ENCODE measurements at regions not wholly inside any gene's neighbourhood (a gene's known extent, or its start where the extent isn't known, plus 50 kb on each side); places are given as distances from the start of the nearest gene placed in this dataset.

DNA sequence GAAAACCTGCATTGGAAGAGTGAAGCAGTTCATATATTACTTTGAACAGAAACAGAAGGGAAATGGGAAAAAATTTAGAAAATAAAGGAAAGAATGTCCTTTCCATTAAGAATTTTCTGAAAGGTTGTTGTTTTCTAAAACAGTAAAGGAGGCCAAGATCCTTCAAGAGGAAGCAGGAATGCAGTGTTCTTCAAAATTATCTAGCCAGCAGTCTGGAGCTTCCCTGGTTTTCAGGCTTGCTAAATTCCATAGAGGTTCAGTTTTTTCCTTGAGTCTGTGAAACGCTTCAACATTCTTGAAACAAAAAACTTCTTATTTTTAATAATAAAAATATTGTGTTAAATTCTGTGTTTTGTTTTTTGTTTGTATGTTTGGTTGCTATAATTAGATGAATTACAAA lies 189.0 kb upstream of the ANO3 start:
- no peak for DNase-seq (ENCODE audit: low read depth)
- TF ChIP-seq CTCF (IDR thresholded peaks at IDR 0.05; ENCODE audit: insufficient read depth, low read depth, low read length, missing control alignments) = no peak
- H3K4me3 ChIP-seq (ENCODE audit: low read length) = no peak overlapping the region

GRCh38 chr11:26143566-26144290 lies 188.2 kb upstream of the ANO3 start:
- H3K4me3 ChIP-seq (ENCODE audit: low read length) = no peak overlapping the region
- no peak for TF ChIP-seq CTCF (IDR thresholded peaks at IDR 0.05; ENCODE audit: insufficient read depth, low read depth, low read length, missing control alignments)
- DNase-seq (ENCODE audit: low read depth) = peak; percentile 37

- TF ChIP-seq CTCF (IDR thresholded peaks at IDR 0.05; ENCODE audit: insufficient read depth, low read depth, low read length, missing control alignments) = no peak
- H3K4me3 ChIP-seq (ENCODE audit: low read length) = no peak overlapping the region
- no peak for DNase-seq (ENCODE audit: low read depth)
These were observed 187.6 kb upstream of the ANO3 start for GRCh38 chr11:26144291-26144690.

GRCh38 chr11:26144911-26145310 lies 187.0 kb upstream of the ANO3 start:
- TF ChIP-seq CTCF (IDR thresholded peaks at IDR 0.05; ENCODE audit: insufficient read depth, low read depth, low read length, missing control alignments) = no peak
- DNase-seq (ENCODE audit: low read depth) = no peak
- H3K4me3 ChIP-seq (ENCODE audit: low read length) = no peak overlapping the region

DNA sequence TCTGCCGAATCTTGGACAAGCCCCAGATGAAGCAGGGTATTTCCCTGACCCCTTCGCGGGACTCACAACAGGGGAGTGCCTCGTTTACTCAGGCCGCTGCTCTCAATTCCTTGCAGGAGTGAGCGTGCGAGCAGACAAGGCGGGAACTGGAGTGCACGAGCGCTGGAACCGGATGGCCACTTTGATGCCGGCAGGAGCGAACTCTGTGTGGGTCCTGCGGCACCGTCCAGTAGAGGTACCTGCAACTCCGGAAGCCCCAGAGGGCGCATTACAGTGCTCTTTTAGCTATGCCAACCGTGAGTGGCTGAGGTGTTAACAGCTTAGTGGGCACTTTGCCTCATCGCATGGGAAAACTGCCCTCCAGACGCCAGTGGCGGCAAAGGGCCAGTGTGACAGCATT lies 182.3 kb upstream of the ANO3 start:
- DNase-seq (ENCODE audit: low read depth) = no peak
- no peak overlapping the region for H3K4me3 ChIP-seq (ENCODE audit: low read length)
- no peak for TF ChIP-seq CTCF (IDR thresholded peaks at IDR 0.05; ENCODE audit: insufficient read depth, low read depth, low read length, missing control alignments)

GRCh38 chr11:26150031-26150430 lies 181.9 kb upstream of the ANO3 start:
- no peak for DNase-seq (ENCODE audit: low read depth)
- TF ChIP-seq CTCF (IDR thresholded peaks at IDR 0.05; ENCODE audit: insufficient read depth, low read depth, low read length, missing control alignments) = no peak
- H3K4me3 ChIP-seq (ENCODE audit: low read length) = no peak overlapping the region

DNA sequence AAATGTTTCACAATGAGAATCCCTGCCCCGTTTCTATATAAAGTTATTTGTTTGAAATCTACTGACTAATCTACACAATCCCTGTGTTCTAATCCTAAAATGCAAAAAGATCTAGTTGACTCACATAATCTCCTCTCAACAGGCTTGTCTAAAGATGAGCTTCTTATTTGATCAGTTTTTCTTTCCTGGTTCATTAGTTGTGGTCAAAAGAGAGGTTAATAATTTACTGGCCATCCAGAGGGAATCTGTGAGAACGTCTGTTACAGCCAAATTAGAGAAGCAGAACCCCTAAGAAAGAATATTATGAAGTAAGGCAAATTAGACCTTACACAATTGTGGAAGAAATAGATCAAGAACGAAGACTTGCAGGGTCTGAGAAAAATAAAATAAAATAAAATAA lies 173.7 kb upstream of the ANO3 start:
- DNase-seq (ENCODE audit: low read depth) = no peak
- H3K4me3 ChIP-seq (ENCODE audit: low read length) = no peak overlapping the region
- no peak for TF ChIP-seq CTCF (IDR thresholded peaks at IDR 0.05; ENCODE audit: insufficient read depth, low read depth, low read length, missing control alignments)

All from epithelial cell of esophagus (primary cell).